ENCODE measurements at regions not wholly inside any gene's neighbourhood (a gene's known extent, or its start where the extent isn't known, plus 50 kb on each side); places are given as distances from the start of the nearest gene placed in this dataset.
"Not testable (repeated sequence)": the region's sequence is repeated elsewhere in the genome, so short reads cannot be mapped to it uniquely, and the experiment has no call there.

DNA sequence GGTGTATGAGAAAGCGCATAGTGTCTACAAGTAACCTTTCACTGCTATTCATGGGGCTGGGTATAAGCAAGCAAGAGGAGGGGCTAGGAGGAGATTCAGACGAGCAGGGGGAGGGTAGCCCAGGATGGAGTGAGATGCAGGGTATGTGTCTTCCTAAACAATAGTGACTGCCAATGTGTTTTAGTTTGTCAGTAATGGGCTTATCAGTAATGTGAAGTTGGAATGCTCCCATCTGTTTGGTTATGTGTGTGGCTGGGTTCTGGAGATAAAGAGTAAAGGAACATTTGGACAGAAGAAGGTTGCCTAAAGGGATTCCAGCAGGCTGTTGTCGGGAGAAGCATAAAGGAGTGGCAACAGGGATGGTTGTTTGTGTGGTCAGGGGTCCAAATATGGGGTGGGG lies 62.7 kb upstream of the EZR start:
- not testable (repeated sequence) for DNase-seq (ENCODE audit: low read depth)

- not testable (repeated sequence) for DNase-seq (ENCODE audit: low read depth)
These were observed 62.1 kb upstream of the EZR start for GRCh38 chr6:158881276-158881675.

GRCh38 chr6:158879180-158879579 lies 60.0 kb upstream of the EZR start:
- peak; percentile 80 for DNase-seq (ENCODE audit: low read depth)

- no peak for DNase-seq (ENCODE audit: low read depth)
These were observed 58.5 kb upstream of the EZR start for GRCh38 chr6:158877716-158878115.

- no peak for DNase-seq (ENCODE audit: low read depth)
These were observed 57.7 kb upstream of the EZR start for GRCh38 chr6:158876886-158877285.

DNA sequence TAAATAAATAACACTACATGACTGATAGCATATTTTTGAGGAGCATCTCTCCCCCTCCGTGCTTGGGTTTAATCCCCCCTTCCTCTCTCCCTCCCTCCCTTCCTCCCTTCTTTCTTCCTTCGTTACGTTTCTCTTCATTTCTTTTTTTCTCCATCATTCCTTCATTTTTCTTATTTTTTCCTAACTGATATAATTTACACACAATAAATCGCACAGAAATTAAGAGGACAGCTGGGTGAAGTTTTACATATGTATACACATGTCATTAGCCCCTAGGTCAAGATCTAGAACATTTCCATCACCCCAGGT lies 51.4 kb upstream of the EZR start:
- DNase-seq (ENCODE audit: low read depth), result no peak

DNA sequence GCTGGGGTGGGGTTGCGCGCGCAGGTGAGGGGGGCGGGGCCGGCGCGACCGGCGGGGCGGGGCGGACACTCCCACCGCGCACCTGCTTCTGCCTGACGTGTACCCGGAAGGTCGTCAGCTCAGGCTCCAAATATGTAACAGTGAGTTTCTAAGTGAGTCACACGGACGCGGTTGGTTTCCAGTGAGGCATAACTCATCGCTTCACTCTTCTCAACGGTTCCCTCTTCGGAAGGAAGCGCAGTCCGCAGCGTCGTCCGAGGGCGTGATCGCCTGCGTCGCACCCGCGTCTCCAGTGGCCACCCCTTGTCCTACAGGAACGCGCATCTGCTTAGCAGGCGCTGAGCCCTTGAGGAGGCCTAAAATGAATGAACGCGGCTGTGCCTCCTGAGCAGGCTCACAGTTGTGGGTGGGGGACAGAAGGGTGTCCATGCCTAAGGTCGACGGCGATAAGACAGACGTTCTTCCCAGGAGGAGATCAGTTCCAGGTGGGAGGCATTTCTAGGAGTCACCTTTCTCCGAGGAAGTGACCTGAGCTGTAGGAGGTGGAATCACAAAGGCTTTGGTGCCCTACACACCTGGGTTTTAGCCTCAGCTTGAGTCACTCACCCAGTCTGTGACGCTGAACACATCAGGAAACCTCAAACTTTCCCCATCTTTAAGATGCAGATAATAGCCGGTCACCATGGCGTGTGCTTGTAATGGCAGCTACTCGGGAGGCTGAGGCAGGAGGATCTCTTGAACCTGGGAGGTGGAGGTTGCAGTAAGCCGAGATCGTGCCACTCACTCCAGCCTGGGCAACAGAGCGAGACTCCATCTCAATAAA lies 50.9 kb upstream of the EZR start:
- DNase-seq (ENCODE audit: low read depth), result peak; percentile 99

DNA sequence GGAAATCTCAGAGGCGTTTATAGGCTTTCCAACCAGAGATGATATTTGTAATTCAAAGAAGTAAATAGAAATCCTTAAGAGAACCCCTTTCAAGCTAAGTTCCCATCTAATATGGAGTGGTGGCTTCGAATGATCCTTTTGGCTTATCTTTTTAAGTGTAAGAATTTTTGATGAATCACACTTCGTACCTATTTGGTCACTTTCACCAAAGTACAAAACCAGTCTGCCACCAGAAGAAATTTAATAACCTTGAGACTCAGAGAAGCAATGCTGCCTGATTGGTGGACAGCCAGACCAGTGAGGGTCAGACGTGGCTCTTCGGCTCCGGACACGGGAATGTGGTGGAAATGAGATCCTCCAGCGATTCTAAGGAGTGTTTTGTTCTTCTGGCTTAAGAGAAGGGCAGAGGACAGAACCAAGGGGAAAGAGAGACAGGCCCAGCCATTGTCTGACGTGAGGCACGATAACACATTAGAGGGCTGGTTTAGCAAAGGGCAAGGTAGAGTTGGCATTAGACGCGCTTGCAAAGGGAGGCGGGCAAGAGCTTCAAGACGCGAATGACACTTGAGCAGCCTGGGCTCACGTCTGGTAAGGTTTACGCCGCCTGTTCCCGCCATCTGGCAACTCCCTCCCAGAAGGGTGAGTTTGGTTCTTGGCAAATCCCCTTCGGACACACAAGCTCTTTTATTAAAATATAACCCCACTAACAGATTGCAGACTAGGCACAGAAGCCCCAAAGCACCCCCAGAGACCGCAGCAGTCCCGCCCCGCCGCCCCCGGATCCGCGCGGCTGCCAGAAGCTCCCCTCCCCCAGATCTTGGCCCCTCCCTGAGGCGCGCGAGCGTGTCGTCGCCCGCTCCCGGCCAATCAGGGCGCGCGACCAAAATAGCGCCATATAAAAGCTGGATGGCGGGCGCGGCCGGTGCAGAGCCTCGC lies 50.0 kb upstream of the EZR start:
- peak; percentile 88 for DNase-seq (ENCODE audit: low read depth)
